ENCODE measurements at regions not wholly inside any gene's neighbourhood (a gene's known extent, or its start where the extent isn't known, plus 50 kb on each side); places are given as distances from the start of the nearest gene placed in this dataset.

- intact Hi-C loops (cut with micrococcal nuclease): no loop called here
- no peak overlapping the region for H3K27ac ChIP-seq (ENCODE audit: low read length)
- no peak for TF ChIP-seq EZH2 (IDR thresholded peaks at IDR 0.05; ENCODE audit: low read length, unreplicated experiment)
- no peak for TF ChIP-seq CTCF (conservative IDR thresholded peaks at IDR 0.05; ENCODE audit: low read depth, low read length)
- TF ChIP-seq EZH2phosphoT487 (IDR thresholded peaks at IDR 0.05; ENCODE audit: borderline replicate concordance, low read length): no peak
- no peak overlapping the region for H2AFZ ChIP-seq (ENCODE audit: low read length)
- CTCF ChIA-PET: no interaction called here
- H3K36me3 ChIP-seq (ENCODE audit: low read depth, low read length): no peaks in the 10 kb centered on the region
- H3K4me3 ChIP-seq (ENCODE audit: low read length): no peak overlapping the region
- H3K4me1 ChIP-seq (ENCODE audit: insufficient read depth, low read length): no peaks in the 10 kb centered on the region
- no peaks in the 10 kb centered on the region for H3F3A ChIP-seq (ENCODE audit: low read length, unreplicated experiment)
- DNase-seq (no peak), ATAC-seq (no peak)
- H3K9ac ChIP-seq (ENCODE audit: low read length): no peak overlapping the region
- peaks cover 17% of the 10 kb centered on the region for H3K27me3 ChIP-seq (ENCODE audit: low read length)
- POLR2A ChIA-PET (ENCODE audit: unreplicated experiment): no interaction called here
- H3K9me3 ChIP-seq (ENCODE audit: low read length): no peaks in the 10 kb centered on the region
- BruUV-seq (replicated peaks): no TSS peak
- H3K9me2 ChIP-seq (replicated peaks; ENCODE audit: low read length): no peaks in the 10 kb centered on the region
- H4K20me1 ChIP-seq (ENCODE audit: low read length): no peaks in the 10 kb centered on the region
- H3K4me2 ChIP-seq (ENCODE audit: low read length): no peak overlapping the region
- no peaks in the 10 kb centered on the region for H3K79me2 ChIP-seq (ENCODE audit: low read length)
Observed at GRCh38 chr2:129431881-129432280, 547.6 kb upstream of the RAB6C start.

GRCh38 chr2:129436809-129437208 is 542.7 kb upstream of the RAB6C start:
- H3K27me3 ChIP-seq (ENCODE audit: low read length): peaks cover 10% of the 10 kb centered on the region
- H3K4me3 ChIP-seq (ENCODE audit: low read length): no peak overlapping the region
- intact Hi-C loops (cut with micrococcal nuclease): no loop called here
- DNase-seq: no peak
- H2AFZ ChIP-seq (ENCODE audit: low read length): no peak overlapping the region
- TF ChIP-seq CTCF (conservative IDR thresholded peaks at IDR 0.05; ENCODE audit: low read depth, low read length) (no peak), EZH2phosphoT487 (IDR thresholded peaks at IDR 0.05; ENCODE audit: borderline replicate concordance, low read length) (no peak), EZH2 (IDR thresholded peaks at IDR 0.05; ENCODE audit: low read length, unreplicated experiment) (no peak)
- H3K79me2 ChIP-seq (ENCODE audit: low read length): no peaks in the 10 kb centered on the region
- ATAC-seq: no peak
- no peaks in the 10 kb centered on the region for H3K4me1 ChIP-seq (ENCODE audit: insufficient read depth, low read length)
- no peaks in the 10 kb centered on the region for H4K20me1 ChIP-seq (ENCODE audit: low read length)
- no peak overlapping the region for H3K9ac ChIP-seq (ENCODE audit: low read length)
- BruUV-seq (replicated peaks): no TSS peak
- no peaks in the 10 kb centered on the region for H3K9me2 ChIP-seq (replicated peaks; ENCODE audit: low read length)
- H3F3A ChIP-seq (ENCODE audit: low read length, unreplicated experiment): no peaks in the 10 kb centered on the region
- H3K9me3 ChIP-seq (ENCODE audit: low read length): no peaks in the 10 kb centered on the region
- CTCF ChIA-PET: no interaction called here
- no peaks in the 10 kb centered on the region for H3K36me3 ChIP-seq (ENCODE audit: low read depth, low read length)
- POLR2A ChIA-PET (ENCODE audit: unreplicated experiment): no interaction called here
- H3K27ac ChIP-seq (ENCODE audit: low read length): no peak overlapping the region
- no peak overlapping the region for H3K4me2 ChIP-seq (ENCODE audit: low read length)

DNA sequence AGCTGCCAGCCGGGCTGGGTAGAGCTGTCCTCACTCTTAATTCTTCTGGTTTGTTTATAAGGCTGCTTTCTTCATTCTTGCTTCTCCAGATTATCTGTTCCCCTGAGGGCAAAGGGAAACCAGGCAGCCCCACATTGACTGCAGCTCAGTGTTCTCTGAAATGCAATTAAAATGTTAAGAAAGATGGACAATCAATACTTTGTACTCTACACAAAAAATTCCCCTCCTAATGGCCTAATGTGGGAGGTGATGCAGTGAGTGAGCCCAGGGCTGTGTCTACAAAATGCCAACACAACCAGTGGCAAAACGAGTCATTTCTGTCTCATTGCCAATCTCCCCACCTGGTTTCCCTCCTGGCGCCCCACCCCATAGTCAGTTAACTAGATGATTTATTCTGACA is 541.7 kb upstream of the RAB6C start:
- Histone ChIP-seq H3K9ac (ENCODE audit: low read length) (no peak overlapping the region), H2AFZ (ENCODE audit: low read length) (no peak overlapping the region), H3K79me2 (ENCODE audit: low read length) (no peaks in the 10 kb centered on the region), H3K36me3 (ENCODE audit: low read depth, low read length) (no peaks in the 10 kb centered on the region), H3K9me2 (replicated peaks; ENCODE audit: low read length) (no peaks in the 10 kb centered on the region), H3K27ac (ENCODE audit: low read length) (no peak overlapping the region), H3F3A (ENCODE audit: low read length, unreplicated experiment) (no peaks in the 10 kb centered on the region), H4K20me1 (ENCODE audit: low read length) (no peaks in the 10 kb centered on the region), H3K27me3 (ENCODE audit: low read length) (peaks cover 6% of the 10 kb centered on the region; the same call in 1 of the 2 replicates), H3K9me3 (ENCODE audit: low read length) (no peaks in the 10 kb centered on the region), H3K4me3 (ENCODE audit: low read length) (no peak overlapping the region), H3K4me1 (ENCODE audit: insufficient read depth, low read length) (no peaks in the 10 kb centered on the region), H3K4me2 (ENCODE audit: low read length) (no peak overlapping the region)
- no TSS peak for BruUV-seq (replicated peaks)
- ChIA-PET POLR2A (ENCODE audit: unreplicated experiment) (no interaction called here), CTCF (no interaction called here)
- TF ChIP-seq EZH2phosphoT487 (IDR thresholded peaks at IDR 0.05; ENCODE audit: borderline replicate concordance, low read length) (no peak), EZH2 (IDR thresholded peaks at IDR 0.05; ENCODE audit: low read length, unreplicated experiment) (no peak), CTCF (conservative IDR thresholded peaks at IDR 0.05; ENCODE audit: low read depth, low read length) (no peak)
- no peak for ATAC-seq
- no peak for DNase-seq
- intact Hi-C loops (cut with micrococcal nuclease): no loop called here
